ENCODE measurements at regions not wholly inside any gene's neighbourhood (a gene's known extent, or its start where the extent isn't known, plus 50 kb on each side); places are given as distances from the start of the nearest gene placed in this dataset.
"Not testable (repeated sequence)": the region's sequence is repeated elsewhere in the genome, so short reads cannot be mapped to it uniquely, and the experiment has no call there.

DNA sequence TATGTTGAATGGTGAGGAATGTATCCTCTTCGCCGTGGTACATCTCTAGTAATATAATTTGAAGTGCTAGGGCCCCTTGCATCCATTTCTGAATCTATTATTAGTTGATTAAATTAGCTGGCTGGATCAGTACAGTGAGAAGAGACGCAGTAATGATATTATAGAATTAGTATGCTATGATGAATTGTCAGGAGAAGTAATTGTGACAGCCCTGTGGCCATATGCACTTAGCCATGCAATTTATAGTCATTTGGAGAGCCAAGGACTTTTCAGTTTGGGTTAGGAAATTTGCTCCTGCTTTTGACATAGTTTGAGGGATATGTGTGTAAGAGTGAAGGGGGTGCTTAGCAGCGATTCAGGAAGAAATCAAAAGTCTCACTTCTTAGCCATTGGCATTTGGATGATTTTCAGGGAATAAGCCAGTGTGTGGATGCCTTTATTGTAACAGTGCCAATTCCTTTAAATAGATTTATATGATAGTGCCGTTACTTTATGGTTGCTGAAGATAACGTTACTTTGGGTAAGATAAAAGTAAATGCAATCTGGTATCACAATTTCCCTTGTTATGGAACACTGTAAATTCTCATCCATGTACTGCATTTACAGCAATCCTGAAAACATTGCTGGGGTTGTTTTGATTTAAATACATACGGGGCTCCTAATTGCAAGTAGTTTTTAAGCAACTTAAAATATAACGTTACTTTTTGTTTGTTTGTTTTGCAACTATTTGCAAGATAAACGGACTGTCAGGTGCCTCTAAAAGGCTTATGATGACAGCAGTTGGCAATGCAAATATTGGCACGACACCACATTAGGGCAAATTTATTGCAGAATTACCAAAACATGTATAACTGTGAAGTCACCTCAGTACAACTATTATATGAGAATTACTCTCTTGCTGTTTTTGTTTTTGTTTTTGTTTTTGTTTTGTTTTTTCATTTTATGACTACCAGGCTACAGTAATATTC lies 875.4 kb upstream of the WWC1 start:
- DNase-seq, result no peak

DNA sequence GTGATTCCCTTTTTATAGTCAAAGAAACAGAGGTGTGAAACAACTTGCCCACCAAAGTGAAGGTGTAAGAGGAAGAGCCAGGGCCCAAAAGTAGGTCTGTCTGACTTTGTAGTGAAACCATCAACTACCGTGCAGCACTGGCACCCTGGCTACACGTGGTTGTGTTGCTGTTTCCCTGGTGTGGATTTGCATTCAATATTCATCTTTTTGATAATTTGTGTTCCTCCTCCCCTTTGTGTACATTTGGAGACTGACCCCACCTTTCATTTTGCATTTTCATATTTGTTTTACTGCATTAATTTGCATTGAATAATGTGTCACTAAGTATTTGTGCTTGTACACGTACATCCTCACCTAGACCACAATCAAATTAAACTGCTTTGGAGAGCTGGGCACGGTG lies 873.8 kb upstream of the WWC1 start:
- no peak for DNase-seq

DNA sequence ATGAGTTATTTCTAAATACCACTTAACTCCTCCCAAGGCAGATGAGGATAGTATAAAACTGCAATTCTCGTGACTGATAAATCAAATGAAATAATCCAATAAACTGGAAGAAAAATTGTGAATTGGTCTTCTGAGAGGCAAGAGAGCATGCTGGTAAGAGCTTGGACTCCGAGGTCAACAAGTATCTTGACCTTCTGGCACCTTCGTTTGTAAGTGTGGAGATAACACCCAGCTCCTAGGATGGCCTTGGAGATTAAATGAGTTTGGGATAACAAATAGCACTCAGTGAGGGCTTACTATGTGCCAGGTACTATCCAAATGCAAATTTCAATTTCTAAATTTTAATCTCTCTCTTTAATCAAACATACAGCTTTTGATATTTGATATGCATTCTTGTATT lies 866.3 kb upstream of the WWC1 start:
- DNase-seq, result no peak

DNA sequence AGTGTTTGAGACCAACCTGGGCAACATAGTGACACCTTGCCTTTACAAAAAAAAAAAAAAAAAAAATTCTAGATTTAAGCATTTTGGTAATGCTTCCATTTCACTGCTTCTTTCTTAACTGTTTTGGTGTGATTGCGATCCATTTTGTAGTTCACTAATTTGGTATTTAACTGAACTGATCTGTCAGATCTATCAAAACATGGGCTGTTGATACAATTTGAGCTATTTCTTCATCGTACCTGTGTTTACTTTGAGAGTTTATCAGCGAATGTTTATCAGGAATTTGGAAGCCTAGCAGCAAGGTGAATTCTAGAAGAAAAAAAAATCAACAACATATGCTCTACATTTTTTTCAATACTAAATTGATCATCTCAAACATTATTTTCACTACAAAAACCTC lies 864.9 kb upstream of the WWC1 start:
- no peak for DNase-seq

DNA sequence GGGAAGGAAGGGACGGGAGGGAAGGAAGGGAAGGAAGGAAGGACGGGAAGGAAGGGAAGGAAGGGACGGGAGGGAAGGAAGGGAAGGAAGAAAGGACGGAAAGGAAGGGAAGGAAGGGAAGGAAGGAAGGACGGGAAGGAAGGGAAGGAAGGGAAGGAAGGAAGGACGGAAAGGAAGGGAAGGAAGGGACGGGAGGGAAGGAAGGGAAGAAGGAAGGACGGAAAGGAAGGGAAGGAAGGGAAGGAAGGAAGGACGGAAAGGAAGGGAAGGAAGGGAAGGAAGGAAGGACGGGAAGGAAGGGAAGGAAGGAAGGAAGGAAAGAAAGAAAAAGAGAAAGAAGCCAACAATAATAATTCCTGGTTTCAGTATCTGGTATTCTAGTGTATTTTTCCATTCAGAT lies 863.8 kb upstream of the WWC1 start:
- not testable (repeated sequence) for DNase-seq

DNA sequence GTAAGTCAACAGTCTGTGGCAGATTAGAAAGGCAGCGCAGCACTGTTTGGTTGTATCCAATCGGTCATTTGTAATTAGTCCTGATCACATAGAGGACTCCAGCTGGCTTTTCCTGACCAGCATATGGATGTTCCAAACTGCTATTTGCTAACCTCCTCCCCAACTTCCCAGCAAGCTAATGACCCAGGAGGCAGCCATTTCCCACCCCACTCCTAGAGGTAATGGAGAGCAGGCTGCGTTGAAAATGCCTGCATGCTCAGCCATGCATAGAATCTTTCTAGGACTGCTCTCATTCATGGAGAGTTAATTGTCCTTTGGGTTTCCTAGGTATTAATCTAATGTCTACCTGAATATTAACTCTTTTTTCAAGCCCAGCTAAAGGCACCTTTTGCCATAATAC lies 850.6 kb upstream of the WWC1 start:
- no peak for DNase-seq

DNA sequence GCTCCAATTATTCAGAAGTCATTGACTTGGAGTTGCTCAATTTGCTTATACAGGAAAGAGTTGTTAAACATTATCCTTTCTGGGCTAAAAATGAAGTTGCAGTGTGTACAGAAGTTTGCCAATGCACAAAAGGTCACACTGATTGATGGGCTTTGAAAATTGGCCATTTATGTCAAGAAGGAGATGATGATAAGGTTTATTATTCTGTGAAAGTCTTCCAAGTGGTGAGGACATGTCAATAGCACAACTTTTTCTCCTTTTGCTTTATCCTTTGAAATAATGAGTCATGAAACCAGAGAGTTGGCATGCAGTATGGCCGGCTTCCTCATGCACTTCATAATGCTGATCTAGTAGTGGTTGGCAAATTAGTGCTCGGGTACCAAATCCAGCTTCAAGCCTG lies 848.5 kb upstream of the WWC1 start:
- no peak for DNase-seq

DNA sequence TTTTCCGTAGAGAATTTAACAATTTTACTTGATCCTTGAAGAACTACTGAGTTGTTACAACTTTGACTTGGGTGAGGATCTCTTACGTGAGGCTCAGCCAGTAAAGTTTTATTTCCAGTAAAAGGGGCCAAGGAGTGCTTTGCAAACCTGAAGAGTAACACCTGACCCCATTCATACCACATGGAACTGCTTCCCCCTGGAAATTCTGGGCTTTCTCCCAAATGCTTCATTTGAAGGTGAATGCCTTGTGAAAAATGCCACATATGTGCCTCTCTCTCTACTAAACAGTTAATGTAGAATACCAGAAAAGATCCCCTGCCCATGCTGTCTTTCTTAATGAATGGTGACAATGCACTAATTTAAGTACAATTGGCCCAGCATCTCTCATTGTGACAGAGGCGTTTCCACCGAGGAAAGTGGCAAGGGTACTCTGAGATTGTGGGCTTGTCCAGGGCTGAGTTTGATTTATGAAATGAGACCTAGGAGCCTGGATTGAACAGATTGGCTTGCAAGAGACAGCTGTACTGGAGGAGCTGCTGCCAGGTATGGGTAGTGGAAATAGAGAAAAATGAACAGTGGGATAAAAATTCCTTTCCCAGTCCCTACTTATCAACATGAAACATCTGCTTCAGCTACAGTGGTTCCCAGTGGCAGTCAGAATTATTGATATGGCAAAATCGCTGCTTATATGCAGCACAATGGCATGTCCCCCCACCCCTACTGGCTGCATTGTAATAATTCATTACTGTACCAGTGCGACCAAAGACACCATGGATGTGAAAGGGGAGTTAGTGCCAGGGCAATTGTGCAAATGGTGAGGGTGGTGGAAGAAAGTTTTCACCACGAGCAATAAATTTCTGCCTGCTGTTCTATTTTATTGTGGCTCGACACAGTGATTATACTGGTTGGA lies 843.7 kb upstream of the WWC1 start:
- no peak for DNase-seq

DNA sequence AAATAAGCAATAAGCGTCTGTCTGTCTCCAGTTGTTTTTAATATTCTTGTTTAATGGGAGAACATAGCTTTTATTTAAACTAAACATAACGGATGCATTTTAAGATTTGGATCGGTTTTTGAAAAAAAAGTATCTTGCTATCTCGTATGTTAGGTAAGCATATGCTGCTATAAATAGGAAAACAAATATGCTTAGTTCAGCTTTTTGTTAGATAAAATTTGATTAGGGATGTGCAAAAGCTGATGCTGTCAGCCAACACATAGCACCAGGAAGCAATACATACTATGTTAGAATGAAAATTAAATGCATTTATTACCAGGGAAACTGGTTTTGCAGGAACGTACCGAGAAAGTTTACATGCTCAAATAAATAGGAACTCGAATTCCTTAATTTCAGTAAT lies 843.1 kb upstream of the WWC1 start:
- no peak for DNase-seq

DNA sequence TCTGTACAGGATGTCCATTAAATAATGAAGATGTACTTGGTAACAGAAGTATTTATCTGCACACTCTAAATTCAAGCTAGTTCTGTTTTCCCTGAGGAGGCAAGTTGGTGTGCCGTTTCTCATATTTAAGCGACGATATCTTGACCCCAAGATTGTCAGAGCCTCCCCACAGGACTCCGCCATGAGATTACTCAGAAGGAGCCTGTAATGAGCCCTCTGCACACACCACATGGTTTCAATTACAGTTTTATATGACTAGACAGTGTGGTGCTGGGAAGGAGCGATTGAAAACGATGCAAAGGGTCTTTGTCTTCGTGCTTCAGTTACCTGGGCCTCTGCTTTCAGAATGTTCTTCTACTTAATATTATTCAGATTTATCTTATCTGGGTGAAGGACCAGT lies 840.4 kb upstream of the WWC1 start:
- DNase-seq, result no peak

DNA sequence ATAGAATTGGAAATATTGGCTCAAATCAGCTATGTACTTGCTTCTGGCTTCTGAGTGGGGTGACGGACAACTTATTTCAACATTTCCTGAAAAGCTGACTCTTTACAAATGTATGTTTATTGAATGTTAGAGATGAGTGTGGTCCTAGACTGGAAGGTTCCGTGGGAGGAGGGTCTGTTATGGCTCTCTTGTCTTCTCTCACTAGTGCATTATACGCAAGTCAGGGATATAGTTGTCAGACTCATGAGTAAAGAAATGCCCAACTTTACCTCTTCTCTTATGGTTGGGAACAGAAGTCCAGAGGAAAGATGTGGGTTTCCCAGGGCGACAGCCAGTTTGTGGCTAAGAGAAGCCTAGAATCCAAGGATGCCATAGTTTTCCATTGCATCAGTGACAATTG lies 839.3 kb upstream of the WWC1 start:
- no peak for DNase-seq

DNA sequence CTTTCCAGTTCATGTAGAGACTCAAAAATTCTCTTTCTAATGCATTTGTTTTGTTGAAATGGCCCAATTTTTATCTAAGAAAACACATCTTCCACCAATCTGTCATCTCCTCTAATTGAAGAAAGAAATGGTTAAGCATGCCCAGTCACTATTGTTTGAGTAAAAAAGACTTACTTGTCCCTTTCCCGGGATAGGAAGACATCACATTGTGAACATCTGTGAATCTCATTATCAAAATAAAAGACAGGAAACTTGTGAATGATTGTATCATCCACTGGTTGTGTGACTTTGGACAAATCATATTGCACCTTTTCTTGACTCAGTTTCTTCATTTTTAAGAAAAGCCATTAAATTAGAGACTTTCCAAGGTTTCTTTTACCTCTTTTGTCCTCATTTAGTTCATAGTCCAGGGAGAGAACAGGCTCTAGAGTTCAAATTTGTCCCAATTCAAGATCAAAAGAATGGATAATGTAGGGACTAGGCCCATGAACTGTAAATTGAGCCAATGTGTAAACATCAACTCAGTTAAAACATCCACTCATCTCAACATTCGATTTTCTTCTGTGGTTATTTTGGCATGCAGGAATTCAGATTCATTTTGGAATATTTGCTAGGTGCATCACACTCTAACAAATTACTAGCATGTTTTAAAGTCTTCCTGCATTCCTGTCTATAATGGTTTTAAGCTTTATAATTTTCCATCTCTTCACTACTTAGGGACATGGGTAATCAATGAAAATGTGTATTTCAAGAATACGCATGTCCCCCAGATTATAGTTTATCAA lies 838.0 kb upstream of the WWC1 start:
- DNase-seq, result no peak

DNA sequence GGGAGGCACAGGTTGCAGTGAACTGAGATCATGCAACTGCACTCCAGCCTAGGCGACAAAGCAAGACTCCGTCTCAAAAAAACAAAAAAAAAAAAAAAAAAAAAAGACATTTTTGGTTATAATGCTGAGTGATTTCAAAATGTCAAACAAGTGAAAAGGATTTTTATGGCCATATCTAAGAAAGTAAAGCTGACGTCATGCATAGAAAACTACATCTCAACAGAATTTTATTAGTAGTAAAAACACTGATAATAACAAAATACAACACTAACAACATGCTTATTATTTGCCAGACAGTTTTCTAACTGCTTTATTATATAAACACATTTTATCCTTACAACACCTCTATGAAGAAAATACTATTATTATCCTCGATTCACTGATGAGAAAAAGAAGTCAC lies 833.0 kb upstream of the WWC1 start:
- no peak for DNase-seq

DNA sequence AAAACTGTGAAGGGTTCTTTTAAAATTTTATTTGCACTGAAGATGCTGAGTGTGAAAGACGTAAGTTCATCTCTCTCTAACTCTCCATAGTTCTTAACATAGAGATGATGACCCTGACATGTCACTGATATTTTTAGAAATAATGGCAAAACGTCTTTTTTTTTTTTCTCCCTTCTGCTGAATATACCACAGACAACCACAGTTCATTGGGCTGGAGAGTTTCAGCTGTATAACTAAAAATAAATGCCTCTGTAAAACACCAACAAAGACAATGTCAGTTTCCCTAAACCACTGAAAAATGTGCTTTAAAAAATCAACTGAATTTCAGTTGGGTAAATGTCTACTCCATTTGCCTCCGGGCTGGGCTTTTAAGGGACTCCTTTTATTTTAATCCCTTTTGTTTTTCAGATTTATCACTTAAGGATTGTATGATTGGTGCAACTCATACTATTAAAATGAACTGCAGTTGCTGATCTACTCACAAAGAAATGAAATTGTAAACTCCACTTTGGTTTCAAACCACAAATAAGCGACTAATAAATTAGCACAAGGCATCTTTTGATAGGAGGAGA lies 830.9 kb upstream of the WWC1 start:
- no peak for DNase-seq

DNA sequence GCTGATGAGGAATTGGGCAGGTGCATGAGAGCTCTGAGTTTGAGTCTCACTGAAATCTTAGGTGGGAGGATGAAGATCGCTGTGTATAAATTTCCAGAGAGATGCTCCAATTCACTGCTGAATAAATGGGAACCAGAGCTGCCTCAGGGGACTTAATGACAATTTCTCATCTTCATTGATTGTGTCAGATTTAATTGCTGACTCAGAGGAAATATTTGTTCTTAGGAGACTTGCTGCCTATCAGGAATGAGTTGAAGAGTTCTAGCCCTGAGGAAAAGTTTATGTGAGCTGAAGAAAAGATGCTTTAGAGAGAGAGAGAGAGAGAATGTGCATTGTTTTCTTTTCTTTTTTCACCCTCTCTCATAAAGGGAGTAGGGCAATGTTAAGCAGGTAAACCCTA lies 827.5 kb upstream of the WWC1 start:
- DNase-seq, result no peak

DNA sequence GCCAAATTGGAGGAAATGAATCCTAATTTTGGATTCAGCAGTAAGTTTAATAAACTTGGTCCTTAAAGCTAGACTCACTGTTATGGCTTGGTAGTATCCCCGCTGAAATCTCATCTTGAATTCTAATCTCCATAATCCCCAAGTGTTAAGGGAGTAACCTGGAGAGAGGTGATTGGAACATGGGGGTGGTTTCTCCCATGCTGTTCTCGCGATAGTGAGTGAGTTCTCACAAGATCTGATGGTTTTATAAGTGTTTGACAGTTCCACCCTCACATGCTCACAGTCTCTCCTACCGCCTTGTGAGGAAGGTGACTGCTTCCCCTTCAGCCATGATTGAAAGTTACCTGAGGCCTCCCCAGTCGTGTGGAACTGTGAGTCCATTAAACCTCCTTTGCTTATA lies 824.5 kb upstream of the WWC1 start:
- no peak for DNase-seq

DNA sequence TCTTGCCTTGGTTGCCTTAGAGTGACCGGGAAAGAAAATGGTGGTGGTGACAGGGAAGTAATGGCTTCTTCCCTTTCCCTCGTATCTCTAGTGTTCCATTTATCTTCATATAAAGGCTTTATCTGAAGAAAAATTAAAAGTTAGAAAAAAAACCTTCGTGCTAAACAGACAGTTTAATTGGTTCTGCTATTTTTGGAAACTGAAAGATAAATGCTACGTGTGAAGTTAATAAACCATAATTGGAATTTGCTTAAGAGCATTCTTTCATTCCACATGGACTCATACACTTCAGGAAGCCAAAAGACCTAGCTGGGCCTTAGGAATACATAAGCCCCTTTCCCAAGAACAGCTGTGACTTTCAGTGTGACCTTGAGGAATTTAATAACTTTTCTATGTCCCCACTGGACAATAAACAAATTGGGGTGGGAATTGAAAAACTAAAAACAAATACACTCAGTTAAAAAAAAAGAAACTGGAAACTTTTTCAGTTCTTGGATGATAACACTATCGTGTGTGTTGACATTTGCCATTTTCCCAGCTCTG lies 818.8 kb upstream of the WWC1 start:
- no peak for DNase-seq

DNA sequence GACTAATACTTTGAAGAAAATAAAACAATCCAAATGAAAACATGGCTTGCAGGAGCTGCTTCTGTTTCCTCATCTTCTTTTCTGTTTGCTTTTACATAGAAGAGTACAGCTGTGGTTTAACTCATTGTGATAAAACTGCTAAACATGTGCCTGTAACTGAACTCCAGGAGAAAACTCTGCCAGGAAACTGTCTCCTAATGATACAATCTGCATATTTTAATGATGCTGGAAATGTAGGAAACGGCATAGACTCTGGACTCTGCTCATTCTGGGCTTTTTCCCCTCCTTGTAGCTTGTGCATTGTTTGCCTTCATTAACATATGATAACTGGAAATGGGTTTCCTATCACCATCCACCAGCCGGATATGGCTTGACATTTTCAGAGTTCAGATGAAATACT lies 813.3 kb upstream of the WWC1 start:
- DNase-seq, result no peak

DNA sequence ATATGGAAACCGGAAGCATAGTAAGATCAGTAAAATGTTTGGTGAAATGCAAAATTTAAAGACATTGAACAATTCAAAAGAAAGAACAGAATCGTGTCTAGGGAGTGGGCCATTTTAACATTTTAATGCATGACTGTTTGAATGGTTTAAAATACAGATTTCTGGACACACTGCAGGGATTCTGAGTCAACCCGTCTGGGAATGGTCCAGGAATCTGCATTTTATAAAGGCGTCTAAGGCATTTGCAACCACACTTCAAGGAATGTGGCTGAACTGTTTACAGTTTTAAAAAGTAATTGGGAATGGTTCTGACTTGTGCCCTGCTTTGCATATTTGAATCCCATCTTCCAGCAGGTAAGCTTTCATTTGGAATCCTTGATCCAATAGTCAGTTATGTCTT lies 811.7 kb upstream of the WWC1 start:
- DNase-seq, result no peak

DNA sequence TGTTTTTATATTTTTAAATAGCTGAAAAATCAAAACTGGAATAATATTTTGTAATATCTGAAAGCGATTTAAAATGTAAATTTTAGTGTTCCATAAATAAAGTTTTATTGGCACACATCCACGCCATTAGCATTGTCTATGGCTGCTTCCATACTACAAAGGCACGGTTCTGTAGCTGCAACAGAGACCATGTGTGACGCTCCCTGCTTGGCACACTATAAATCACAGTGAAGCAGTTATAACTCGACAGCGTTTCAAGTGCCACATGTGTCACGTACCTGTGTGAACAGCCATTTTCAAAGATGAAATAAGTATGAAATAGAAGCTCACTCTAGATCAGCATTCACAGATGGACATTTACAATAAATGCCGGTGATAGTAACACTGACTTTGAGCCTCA lies 810.1 kb upstream of the WWC1 start:
- DNase-seq, result no peak

DNA sequence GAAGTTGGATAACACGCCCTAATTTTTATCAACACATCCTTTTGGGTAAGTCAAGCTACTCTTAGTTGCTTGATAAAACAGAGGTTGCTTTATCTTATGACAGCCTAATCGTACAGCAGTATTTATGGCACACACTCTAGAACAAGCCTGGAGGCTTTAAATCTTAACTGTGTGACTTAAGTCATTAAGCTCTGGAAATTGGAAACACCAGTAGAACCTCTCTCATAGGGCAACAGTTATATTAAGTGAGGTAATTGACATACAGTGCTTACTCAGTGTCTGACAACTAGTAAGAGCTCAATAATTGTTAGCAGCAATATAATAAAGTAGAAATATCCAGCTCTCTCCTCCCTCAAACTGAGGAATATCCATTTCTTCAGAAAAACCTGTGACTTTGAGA lies 808.9 kb upstream of the WWC1 start:
- no peak for DNase-seq

DNA sequence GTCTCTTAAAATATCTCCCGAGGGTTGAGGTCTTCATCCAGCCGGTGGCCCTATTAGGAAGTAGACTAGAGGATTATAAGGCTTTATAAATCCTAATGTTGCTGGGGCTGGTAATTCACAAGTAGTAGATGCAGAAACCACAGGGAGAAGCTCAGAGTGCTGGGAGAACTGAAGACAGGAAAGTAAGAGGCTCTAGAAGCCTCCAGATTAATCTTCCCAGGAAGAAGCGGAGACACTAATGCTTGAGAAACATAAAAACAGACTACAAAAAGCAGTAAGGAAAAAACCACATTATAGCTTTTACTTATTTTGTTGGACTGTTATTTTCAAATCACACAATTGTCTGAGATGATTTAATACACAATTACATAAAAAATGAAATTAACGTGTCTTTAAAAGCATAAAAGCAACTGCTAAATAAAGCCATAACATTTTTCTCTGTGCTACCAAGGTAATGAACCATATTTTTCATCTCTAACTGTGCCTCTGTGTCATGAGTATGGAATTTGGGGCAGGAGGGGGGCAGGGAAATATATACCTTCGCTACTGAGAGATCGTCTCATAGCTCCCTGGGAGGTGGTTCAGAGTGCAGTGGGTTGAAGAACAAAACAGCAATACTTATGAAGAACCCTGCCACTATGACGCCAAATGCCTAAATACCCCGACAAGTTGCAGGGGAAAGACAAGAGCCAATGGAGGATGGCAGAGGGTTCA lies 806.2 kb upstream of the WWC1 start:
- no peak for DNase-seq

Data from dermis blood vessel endothelial cell (primary cell).